ENCODE measurements at regions not wholly inside any gene's neighbourhood (a gene's known extent, or its start where the extent isn't known, plus 50 kb on each side); places are given as distances from the start of the nearest gene placed in this dataset.
"Not testable (repeated sequence)": the region's sequence is repeated elsewhere in the genome, so short reads cannot be mapped to it uniquely, and the experiment has no call there.

- not testable (repeated sequence) for DNase-seq (ENCODE audit: low read depth)
Measured at GRCh38 chr5:122209601-122210000, 80.3 kb downstream of the ZNF474 start.

GRCh38 chr5:122218778-122219177, 89.4 kb downstream of the ZNF474 start:
- DNase-seq (ENCODE audit: low read depth) = no peak

- DNase-seq (ENCODE audit: low read depth) = no peak
Measured at GRCh38 chr5:122219436-122220166, 90.3 kb downstream of the ZNF474 start.

- no peak for DNase-seq (ENCODE audit: low read depth)
Measured at GRCh38 chr5:122220511-122220910, 91.2 kb downstream of the ZNF474 start.

- DNase-seq (ENCODE audit: low read depth) = no peak
Measured at GRCh38 chr5:122221857-122222256, 90.2 kb upstream of the SNCAIP start.

- DNase-seq (ENCODE audit: low read depth) = no peak
Measured at GRCh38 chr5:122222580-122222979, 89.5 kb upstream of the SNCAIP start.

- no peak for DNase-seq (ENCODE audit: low read depth)
Measured at GRCh38 chr5:122228728-122229392, 83.2 kb upstream of the SNCAIP start.

GRCh38 chr5:122229551-122229950, 82.5 kb upstream of the SNCAIP start:
- DNase-seq (ENCODE audit: low read depth) = no peak

- DNase-seq (ENCODE audit: low read depth) = peak; percentile 83
Measured at GRCh38 chr5:122236270-122237040, 75.6 kb upstream of the SNCAIP start.

GRCh38 chr5:122237906-122238305, 74.1 kb upstream of the SNCAIP start:
- peak; percentile 67 for DNase-seq (ENCODE audit: low read depth)

GRCh38 chr5:122252319-122252718, 59.7 kb upstream of the SNCAIP start:
- peak; percentile 27 for DNase-seq (ENCODE audit: low read depth)

GRCh38 chr5:122253794-122254193, 58.2 kb upstream of the SNCAIP start:
- no peak for DNase-seq (ENCODE audit: low read depth)

GRCh38 chr5:122256388-122256787, 55.6 kb upstream of the SNCAIP start:
- no peak for DNase-seq (ENCODE audit: low read depth)

GRCh38 chr5:122257000-122257399, 55.0 kb upstream of the SNCAIP start:
- DNase-seq (ENCODE audit: low read depth) = no peak

- DNase-seq (ENCODE audit: low read depth) = peak; percentile 73
Measured at GRCh38 chr5:122258241-122258640, 53.8 kb upstream of the SNCAIP start.

GRCh38 chr5:122258840-122259239, 53.2 kb upstream of the SNCAIP start:
- no peak for DNase-seq (ENCODE audit: low read depth)

GRCh38 chr5:122259995-122260394, 52.0 kb upstream of the SNCAIP start:
- DNase-seq (ENCODE audit: low read depth) = peak; percentile 78

GRCh38 chr5:122262103-122262502, 49.9 kb upstream of the SNCAIP start:
- peak; percentile 59 for DNase-seq (ENCODE audit: low read depth)
